ENCODE measurements at regions not wholly inside any gene's neighbourhood (a gene's known extent, or its start where the extent isn't known, plus 50 kb on each side); places are given as distances from the start of the nearest gene placed in this dataset.
A peak's percentile ranks its signal among the peaks of the same experiment; 100 is the strongest.

- no peaks in the 10 kb centered on the region for H3K4me1 ChIP-seq (ENCODE audit: control insufficient read depth in 3 of 3, insufficient read depth in 2 of 3, low read depth in 1 of 3, low read length in 2 of 3)
- FAIRE-seq (no peak), DNase-seq (no peak)
- H3K27me3 ChIP-seq (ENCODE audit: control insufficient read depth in 3 of 3, insufficient read depth in 3 of 3, low read length in 3 of 3): no peaks in the 10 kb centered on the region
- no peak overlapping the region for H3K27ac ChIP-seq (ENCODE audit: low read depth in 1 of 3, low read length in 2 of 3)
- peaks cover 0 to 14% of the 10 kb centered on the region in 2 donors for H3K9me3 ChIP-seq (ENCODE audit: control insufficient read depth in 2 of 2, insufficient read depth in 1 of 2, low read depth in 1 of 2, low read length in 1 of 2)
- WGBS, 3 donors: 95 to 97% (median 95%) methylated on average over 2 of the region's 2 CpGs
- no peaks in the 10 kb centered on the region for H3K36me3 ChIP-seq (ENCODE audit: control insufficient read depth in 3 of 3, insufficient read depth in 2 of 3, low read depth in 1 of 3, low read length in 3 of 3)
- H3K4me3 ChIP-seq (ENCODE audit: low read depth in 1 of 3, low read length in 3 of 3): no peak overlapping the region
Observed at GRCh38 chr7:73967832-73968290, 60.1 kb upstream of the ELN start.

DNA sequence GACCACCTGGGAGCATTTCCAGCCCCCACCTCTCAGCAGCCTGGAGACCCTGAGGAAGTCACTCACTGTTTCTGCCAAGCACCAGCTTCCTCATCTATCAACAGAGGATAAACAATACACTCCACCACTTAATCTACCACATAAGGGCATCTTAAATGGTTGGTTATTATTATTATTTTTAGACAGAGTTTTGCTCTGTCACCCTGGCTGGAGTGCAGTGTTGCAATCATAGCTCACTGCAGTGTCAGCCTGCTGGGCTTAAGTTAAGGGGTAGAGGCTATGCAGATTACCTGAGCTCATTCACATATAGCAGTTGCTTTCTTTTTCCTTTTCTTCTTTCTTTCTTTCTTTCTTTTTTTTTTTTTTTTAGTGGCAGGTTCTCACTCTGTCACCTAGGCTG, 59.5 kb upstream of the ELN start:
- Histone ChIP-seq H3K27me3 (ENCODE audit: control insufficient read depth in 3 of 3, insufficient read depth in 3 of 3, low read length in 3 of 3) (no peaks in the 10 kb centered on the region), H3K27ac (ENCODE audit: low read depth in 1 of 3, low read length in 2 of 3) (no peak overlapping the region), H3K4me1 (ENCODE audit: control insufficient read depth in 3 of 3, insufficient read depth in 2 of 3, low read depth in 1 of 3, low read length in 2 of 3) (no peaks in the 10 kb centered on the region), H3K36me3 (ENCODE audit: control insufficient read depth in 3 of 3, insufficient read depth in 2 of 3, low read depth in 1 of 3, low read length in 3 of 3) (no peaks in the 10 kb centered on the region), H3K9me3 (ENCODE audit: control insufficient read depth in 2 of 2, insufficient read depth in 1 of 2, low read depth in 1 of 2, low read length in 1 of 2) (peaks cover 0 to 12% of the 10 kb centered on the region in 2 donors), H3K4me3 (ENCODE audit: low read depth in 1 of 3, low read length in 3 of 3) (no peak overlapping the region)
- FAIRE-seq (no peak), DNase-seq (no peak)

DNA sequence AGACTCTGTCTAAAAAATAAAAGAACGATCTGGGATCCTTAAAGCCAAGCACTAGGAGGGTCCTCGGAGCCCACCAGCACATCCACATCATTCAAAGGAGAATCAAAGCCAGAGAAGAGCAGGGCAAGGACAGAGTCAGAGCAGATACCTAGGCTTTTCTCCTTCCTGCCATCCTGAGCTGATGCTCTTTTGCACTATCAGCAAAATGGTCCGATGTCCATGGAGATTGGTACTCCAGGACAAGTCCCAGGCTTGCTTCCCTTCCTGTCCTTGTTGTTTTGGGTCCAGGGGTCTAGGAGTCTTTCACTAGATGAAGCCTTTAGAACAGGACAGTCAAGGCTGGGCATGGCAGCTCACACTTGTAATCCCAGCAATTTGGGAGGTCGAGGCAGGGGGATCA, 58.0 kb upstream of the ELN start:
- FAIRE-seq: no peak
- 85 to 91% (median 90%) methylated on average over 4 of the region's 4 CpGs for WGBS, 3 donors
- H3K4me3 ChIP-seq (ENCODE audit: low read depth in 1 of 3, low read length in 3 of 3): no peak overlapping the region
- H3K27me3 ChIP-seq (ENCODE audit: control insufficient read depth in 3 of 3, insufficient read depth in 3 of 3, low read length in 3 of 3): no peaks in the 10 kb centered on the region
- no peak for DNase-seq
- peaks cover 0 to 3% of the 10 kb centered on the region in 2 donors for H3K9me3 ChIP-seq (ENCODE audit: control insufficient read depth in 2 of 2, insufficient read depth in 1 of 2, low read depth in 1 of 2, low read length in 1 of 2)
- no peak overlapping the region for H3K27ac ChIP-seq (ENCODE audit: low read depth in 1 of 3, low read length in 2 of 3)
- no peaks in the 10 kb centered on the region for H3K4me1 ChIP-seq (ENCODE audit: control insufficient read depth in 3 of 3, insufficient read depth in 2 of 3, low read depth in 1 of 3, low read length in 2 of 3)
- no peaks in the 10 kb centered on the region for H3K36me3 ChIP-seq (ENCODE audit: control insufficient read depth in 3 of 3, insufficient read depth in 2 of 3, low read depth in 1 of 3, low read length in 3 of 3)

GRCh38 chr7:73970801-73971229, 57.2 kb upstream of the ELN start:
- Histone ChIP-seq H3K4me1 (ENCODE audit: control insufficient read depth in 3 of 3, insufficient read depth in 2 of 3, low read depth in 1 of 3, low read length in 2 of 3) (no peaks in the 10 kb centered on the region), H3K4me3 (ENCODE audit: low read depth in 1 of 3, low read length in 3 of 3) (no peak overlapping the region), H3K27ac (ENCODE audit: low read depth in 1 of 3, low read length in 2 of 3) (no peak overlapping the region), H3K9me3 (ENCODE audit: control insufficient read depth in 2 of 2, insufficient read depth in 1 of 2, low read depth in 1 of 2, low read length in 1 of 2) (peaks cover 0 to 3% of the 10 kb centered on the region in 2 donors), H3K27me3 (ENCODE audit: control insufficient read depth in 3 of 3, insufficient read depth in 3 of 3, low read length in 3 of 3) (no peaks in the 10 kb centered on the region), H3K36me3 (ENCODE audit: control insufficient read depth in 3 of 3, insufficient read depth in 2 of 3, low read depth in 1 of 3, low read length in 3 of 3) (no peaks in the 10 kb centered on the region)
- no peak for FAIRE-seq
- no peak for DNase-seq
- 85 to 89% (median 86%) methylated on average over 12 of the region's 12 CpGs for WGBS, 3 donors

- Histone ChIP-seq H3K9me3 (ENCODE audit: control insufficient read depth in 2 of 2, insufficient read depth in 1 of 2, low read depth in 1 of 2, low read length in 1 of 2) (peaks cover 0 to 3% of the 10 kb centered on the region in 2 donors), H3K4me1 (ENCODE audit: control insufficient read depth in 3 of 3, insufficient read depth in 2 of 3, low read depth in 1 of 3, low read length in 2 of 3) (no peaks in the 10 kb centered on the region), H3K4me3 (ENCODE audit: low read depth in 1 of 3, low read length in 3 of 3) (no peak overlapping the region), H3K36me3 (ENCODE audit: control insufficient read depth in 3 of 3, insufficient read depth in 2 of 3, low read depth in 1 of 3, low read length in 3 of 3) (no peaks in the 10 kb centered on the region), H3K27me3 (ENCODE audit: control insufficient read depth in 3 of 3, insufficient read depth in 3 of 3, low read length in 3 of 3) (no peaks in the 10 kb centered on the region), H3K27ac (ENCODE audit: low read depth in 1 of 3, low read length in 2 of 3) (no peak overlapping the region)
- DNase-seq (no peak), FAIRE-seq (no peak)
- WGBS, 3 donors: 62 to 68% (median 64%) methylated on average over 4 of the region's 4 CpGs
Observed at GRCh38 chr7:73971322-73971703, 56.7 kb upstream of the ELN start.

DNA sequence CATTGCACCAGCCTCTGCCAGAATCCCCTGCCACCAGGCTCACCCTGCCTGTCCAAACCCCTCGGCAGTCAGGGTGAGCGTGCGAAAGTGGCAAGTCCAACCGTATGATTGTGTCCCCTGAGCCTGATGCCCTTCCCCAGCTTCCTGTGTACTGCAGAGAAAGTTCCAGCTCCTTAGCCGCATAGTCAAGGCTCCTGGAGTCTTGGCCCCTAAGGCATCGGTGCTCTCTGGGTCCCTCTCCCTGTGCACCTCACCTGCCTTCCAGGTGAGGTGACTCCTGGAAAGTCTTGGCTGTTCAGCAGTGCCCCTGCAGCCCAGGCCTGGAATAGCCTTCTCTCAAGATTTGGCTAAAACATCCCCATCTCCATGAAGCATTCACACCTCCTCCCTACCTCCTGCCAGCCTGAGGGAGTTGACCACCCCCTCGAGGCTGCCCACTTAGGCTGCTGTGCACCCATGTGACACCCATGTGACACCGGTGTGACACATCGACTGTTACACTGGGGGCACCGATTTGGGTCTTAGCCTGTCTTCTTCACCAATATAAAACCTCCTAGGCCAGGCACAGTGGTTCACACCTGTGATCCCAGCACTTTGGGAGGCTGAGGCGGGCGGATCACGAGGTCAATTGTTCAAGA, 56.1 kb upstream of the ELN start:
- FAIRE-seq: no peak
- peak in 1 of 2 donors; percentile 23 for DNase-seq

DNA sequence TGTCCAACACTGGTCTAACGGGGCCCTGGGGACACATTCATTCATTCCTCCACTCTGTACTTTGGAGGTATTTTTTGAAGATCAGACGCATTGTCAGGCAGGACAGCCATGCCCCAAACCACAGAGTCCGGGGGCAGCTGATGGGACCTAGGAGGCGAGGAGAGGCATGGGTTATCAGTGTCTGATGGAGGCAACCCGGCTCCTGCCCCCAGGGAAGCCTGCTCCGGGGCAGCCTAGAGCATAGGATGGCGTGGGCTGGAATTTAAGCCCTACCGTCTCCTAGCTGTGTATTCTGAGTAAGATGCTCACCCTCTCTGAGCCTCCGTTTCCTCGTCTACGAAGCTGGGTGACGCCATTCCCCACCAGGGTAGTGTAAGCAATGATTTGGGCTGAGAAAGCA, 55.4 kb upstream of the ELN start:
- no peak for DNase-seq
- no peak for FAIRE-seq
- WGBS, 3 donors: 84 to 88% (median 87%) methylated on average over 12 of the region's 12 CpGs
- peaks cover 0 to 9% (median 0%) of the 10 kb centered on the region in 3 donors for H3K4me1 ChIP-seq (ENCODE audit: control insufficient read depth in 3 of 3, insufficient read depth in 2 of 3, low read depth in 1 of 3, low read length in 2 of 3)
- no peak overlapping the region for H3K27ac ChIP-seq (ENCODE audit: low read depth in 1 of 3, low read length in 2 of 3)
- no peaks in the 10 kb centered on the region for H3K36me3 ChIP-seq (ENCODE audit: control insufficient read depth in 3 of 3, insufficient read depth in 2 of 3, low read depth in 1 of 3, low read length in 3 of 3)
- no peaks in the 10 kb centered on the region for H3K27me3 ChIP-seq (ENCODE audit: control insufficient read depth in 3 of 3, insufficient read depth in 3 of 3, low read length in 3 of 3)
- H3K4me3 ChIP-seq (ENCODE audit: low read depth in 1 of 3, low read length in 3 of 3): no peak overlapping the region
- peaks cover 0 to 3% of the 10 kb centered on the region in 2 donors for H3K9me3 ChIP-seq (ENCODE audit: control insufficient read depth in 2 of 2, insufficient read depth in 1 of 2, low read depth in 1 of 2, low read length in 1 of 2)

More for the DNA sequence above, 56.1 kb upstream of the ELN start:
- Histone ChIP-seq H3K36me3 (ENCODE audit: control insufficient read depth in 3 of 3, insufficient read depth in 2 of 3, low read depth in 1 of 3, low read length in 3 of 3) (no peaks in the 10 kb centered on the region), H3K4me1 (ENCODE audit: control insufficient read depth in 3 of 3, insufficient read depth in 2 of 3, low read depth in 1 of 3, low read length in 2 of 3) (peaks cover 0 to 2% (median 0%) of the 10 kb centered on the region in 3 donors), H3K27me3 (ENCODE audit: control insufficient read depth in 3 of 3, insufficient read depth in 3 of 3, low read length in 3 of 3) (no peaks in the 10 kb centered on the region), H3K27ac (ENCODE audit: low read depth in 1 of 3, low read length in 2 of 3) (no peak overlapping the region), H3K9me3 (ENCODE audit: control insufficient read depth in 2 of 2, insufficient read depth in 1 of 2, low read depth in 1 of 2, low read length in 1 of 2) (peaks cover 0 to 3% of the 10 kb centered on the region in 2 donors), H3K4me3 (ENCODE audit: low read depth in 1 of 3, low read length in 3 of 3) (no peak overlapping the region)
- WGBS, 3 donors: 65 to 77% (median 75%) methylated on average over 13 of the region's 13 CpGs

DNA sequence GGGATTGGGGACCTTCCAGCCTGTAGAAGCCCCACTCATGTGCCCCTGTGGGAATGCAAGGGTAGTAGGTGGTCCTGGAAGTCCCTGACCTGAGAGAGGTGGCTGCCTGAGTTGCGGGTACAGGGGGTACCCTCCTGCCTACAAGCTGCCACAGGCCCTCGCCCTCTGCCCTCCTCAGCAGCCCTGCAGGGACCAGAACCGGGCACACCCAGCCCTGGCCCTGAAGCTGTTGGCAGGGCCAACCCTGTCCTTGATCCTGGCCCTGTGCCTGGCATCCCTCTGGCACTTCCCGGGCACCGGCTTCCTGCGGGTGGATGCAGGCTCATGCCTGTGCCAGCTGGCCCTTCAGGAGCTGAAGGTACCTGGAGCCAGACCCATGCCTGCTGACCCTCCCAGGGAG, 54.9 kb upstream of the ELN start:
- no peak overlapping the region for H3K4me3 ChIP-seq (ENCODE audit: low read depth in 1 of 3, low read length in 3 of 3)
- H3K27me3 ChIP-seq (ENCODE audit: control insufficient read depth in 3 of 3, insufficient read depth in 3 of 3, low read length in 3 of 3): no peaks in the 10 kb centered on the region
- H3K36me3 ChIP-seq (ENCODE audit: control insufficient read depth in 3 of 3, insufficient read depth in 2 of 3, low read depth in 1 of 3, low read length in 3 of 3): no peaks in the 10 kb centered on the region
- peaks cover 0 to 13% (median 0%) of the 10 kb centered on the region in 3 donors for H3K4me1 ChIP-seq (ENCODE audit: control insufficient read depth in 3 of 3, insufficient read depth in 2 of 3, low read depth in 1 of 3, low read length in 2 of 3)
- H3K27ac ChIP-seq (ENCODE audit: low read depth in 1 of 3, low read length in 2 of 3): no peak overlapping the region
- no peak for FAIRE-seq
- DNase-seq: no peak
- H3K9me3 ChIP-seq (ENCODE audit: control insufficient read depth in 2 of 2, insufficient read depth in 1 of 2, low read depth in 1 of 2, low read length in 1 of 2): peaks cover 0 to 3% of the 10 kb centered on the region in 2 donors
- 43 to 67% (median 50%) methylated on average over 6 of the region's 6 CpGs for WGBS, 3 donors

All from small intestine (tissue), 7 donors.